Cardiac muscle cell (in vitro differentiated cells and primary cell): ENCODE measurements at regions not wholly inside any gene's neighbourhood (a gene's known extent, or its start where the extent isn't known, plus 50 kb on each side); places are given as distances from the start of the nearest gene placed in this dataset.

Source experiments
- DNase-seq, 2 donors: peaks; one replicate each; pipeline versions ENCODE4 v3.0.0 to v3.0.0-alpha.2; 2010 to 2017; ENCODE audit warnings: low read depth in 1 of 2, low spot score in 1 of 2
- H3K27ac ChIP-seq: fragments of 200-600 bp; sonication (generic); 2 replicates; pipeline ENCODE4 v1.5.1; 2016
- H3K27me3 ChIP-seq: fragments of 200-600 bp; sonication (generic); 2 replicates; pipeline ENCODE4 v1.6.0; 2016; ENCODE audit warnings: control low read depth
- H3K36me3 ChIP-seq: fragments of 200-600 bp; sonication (generic); 2 replicates; pipeline ENCODE4 v1.5.1; 2016; ENCODE audit warnings: control low read depth
- H3K4me1 ChIP-seq: fragments of 200-600 bp; sonication (generic); 2 replicates; pipeline ENCODE4 v1.8.1; 2017; ENCODE audit warnings: low read depth, mild to moderate bottlenecking, mixed run types
- H3K4me3 ChIP-seq: fragments of 200-600 bp; sonication (generic); 2 replicates; pipeline ENCODE4 v1.5.1; 2016; ENCODE audit warnings: mild to moderate bottlenecking
- H3K9me3 ChIP-seq: fragments of 200-600 bp; sonication (generic); 2 replicates; pipeline ENCODE4 v1.5.1; 2017; ENCODE audit warnings: low read depth, mild to moderate bottlenecking, control low read depth
- CTCF ChIP-seq: IDR thresholded peaks from 2 replicates; pipeline ENCODE4 v1.5.1; 2012; ENCODE audit warnings: low read depth, mild to moderate bottlenecking, low read length

GRCh38 chr6:871503-871902 is 178.6 kb upstream of the EXOC2 start:
- no peak for TF ChIP-seq CTCF
- Histone ChIP-seq H3K9me3 (no peaks in the 10 kb centered on the region), H3K27ac (no peak overlapping the region), H3K27me3 (no peaks in the 10 kb centered on the region), H3K4me1 (no peaks in the 10 kb centered on the region), H3K36me3 (no peaks in the 10 kb centered on the region), H3K4me3 (no peak overlapping the region)
- no peak for DNase-seq

GRCh38 chr6:870096-870495 is 177.2 kb upstream of the EXOC2 start:
- Histone ChIP-seq H3K36me3 (no peaks in the 10 kb centered on the region), H3K4me1 (no peaks in the 10 kb centered on the region), H3K27ac (no peak overlapping the region), H3K9me3 (no peaks in the 10 kb centered on the region), H3K27me3 (no peaks in the 10 kb centered on the region), H3K4me3 (no peak overlapping the region)
- no peak for TF ChIP-seq CTCF
- DNase-seq = no peak

GRCh38 chr6:868201-868600 is 175.3 kb upstream of the EXOC2 start:
- TF ChIP-seq CTCF = no peak
- no peaks in the 10 kb centered on the region for H3K9me3 ChIP-seq
- no peaks in the 10 kb centered on the region for H3K4me1 ChIP-seq
- H3K27me3 ChIP-seq = no peaks in the 10 kb centered on the region
- H3K36me3 ChIP-seq = no peaks in the 10 kb centered on the region
- DNase-seq = no peak
- no peak overlapping the region for H3K27ac ChIP-seq
- H3K4me3 ChIP-seq = no peak overlapping the region

GRCh38 chr6:867378-867777 is 174.4 kb upstream of the EXOC2 start:
- no peak for TF ChIP-seq CTCF

GRCh38 chr6:866316-866715 is 173.4 kb upstream of the EXOC2 start:
- Histone ChIP-seq H3K27me3 (no peaks in the 10 kb centered on the region), H3K36me3 (no peaks in the 10 kb centered on the region), H3K4me3 (no peak overlapping the region), H3K27ac (no peak overlapping the region), H3K9me3 (no peaks in the 10 kb centered on the region), H3K4me1 (no peaks in the 10 kb centered on the region)
- TF ChIP-seq CTCF = no peak
- no peak for DNase-seq

More at GRCh38 chr6:867378-867777, 174.4 kb upstream of the EXOC2 start:
- no peak for DNase-seq
- Histone ChIP-seq H3K4me3 (no peak overlapping the region), H3K9me3 (no peaks in the 10 kb centered on the region), H3K27me3 (no peaks in the 10 kb centered on the region), H3K4me1 (no peaks in the 10 kb centered on the region), H3K36me3 (no peaks in the 10 kb centered on the region), H3K27ac (no peak overlapping the region)

- no peaks in the 10 kb centered on the region for H3K4me1 ChIP-seq
- H3K27ac ChIP-seq = no peak overlapping the region
- no peaks in the 10 kb centered on the region for H3K36me3 ChIP-seq
- no peaks in the 10 kb centered on the region for H3K27me3 ChIP-seq
- no peak for TF ChIP-seq CTCF
- no peak for DNase-seq
- H3K9me3 ChIP-seq = no peaks in the 10 kb centered on the region
- H3K4me3 ChIP-seq = no peak overlapping the region
These were observed 172.9 kb upstream of the EXOC2 start for GRCh38 chr6:865846-866245.
